HuH-7 (cell line): ENCODE measurements at regions not wholly inside any gene's neighbourhood (a gene's known extent, or its start where the extent isn't known, plus 50 kb on each side); places are given as distances from the start of the nearest gene placed in this dataset.

Experiments used
- DNase-seq: peaks from one replicate; pipeline ENCODE4 v3.0.0; 2011; ENCODE audit warnings: low spot score

- no peak for DNase-seq
These were observed 538.6 kb downstream of the TNS3 start for GRCh38 chr7:47043304-47043703.

- DNase-seq, result no peak
These were observed 539.2 kb downstream of the TNS3 start for GRCh38 chr7:47042669-47043068.

GRCh38 chr7:47040795-47041347 lies 541.0 kb downstream of the TNS3 start:
- no peak for DNase-seq

- DNase-seq, result no peak
These were observed 542.0 kb downstream of the TNS3 start for GRCh38 chr7:47039904-47040303.

- no peak for DNase-seq
These were observed 542.7 kb downstream of the TNS3 start for GRCh38 chr7:47039089-47039648.

- no peak for DNase-seq
These were observed 543.3 kb downstream of the TNS3 start for GRCh38 chr7:47038621-47039020.

- no peak for DNase-seq
These were observed 544.3 kb downstream of the TNS3 start for GRCh38 chr7:47037607-47038006.

GRCh38 chr7:47036909-47037308 lies 545.0 kb downstream of the TNS3 start:
- no peak for DNase-seq

- DNase-seq, result no peak
These were observed 546.4 kb downstream of the TNS3 start for GRCh38 chr7:47035522-47035921.

- DNase-seq, result no peak
These were observed 547.7 kb downstream of the TNS3 start for GRCh38 chr7:47034180-47034579.

- no peak for DNase-seq
These were observed 549.4 kb downstream of the TNS3 start for GRCh38 chr7:47032536-47032908.

GRCh38 chr7:47031786-47032535 lies 550.0 kb downstream of the TNS3 start:
- DNase-seq, result no peak

- no peak for DNase-seq
These were observed 553.6 kb downstream of the TNS3 start for GRCh38 chr7:47028284-47028683.

- no peak for DNase-seq
These were observed 554.1 kb downstream of the TNS3 start for GRCh38 chr7:47027695-47028240.

GRCh38 chr7:47026780-47027361 lies 555.0 kb downstream of the TNS3 start:
- no peak for DNase-seq

- no peak for DNase-seq
These were observed 556.9 kb downstream of the TNS3 start for GRCh38 chr7:47024991-47025390.

GRCh38 chr7:47008461-47008860 lies 573.5 kb downstream of the TNS3 start:
- DNase-seq, result no peak

- no peak for DNase-seq
These were observed 574.4 kb downstream of the TNS3 start for GRCh38 chr7:47007471-47007870.

- no peak for DNase-seq
These were observed 581.4 kb downstream of the TNS3 start for GRCh38 chr7:47000561-47000960.

- DNase-seq, result no peak
These were observed 582.0 kb downstream of the TNS3 start for GRCh38 chr7:46999866-47000265.

GRCh38 chr7:46996972-46997371 lies 584.9 kb downstream of the TNS3 start:
- DNase-seq, result no peak

- no peak for DNase-seq
These were observed 588.5 kb downstream of the TNS3 start for GRCh38 chr7:46993396-46993795.

GRCh38 chr7:46990761-46991160 lies 591.1 kb downstream of the TNS3 start:
- no peak for DNase-seq
